SK-N-SH (cell line): ENCODE measurements at regions not wholly inside any gene's neighbourhood (a gene's known extent, or its start where the extent isn't known, plus 50 kb on each side); places are given as distances from the start of the nearest gene placed in this dataset.
A peak's percentile ranks its signal among the peaks of the same experiment; 100 is the strongest.

Experiments
- CTCF ChIA-PET: fragments of 300-600, 350-600 bp; formaldehyde crosslinking; extraction: SDS; loops from one replicate; lab custom pipeline; 2021; lab: Yijun Ruan, JAX
- POLR2A ChIA-PET: fragments of 350-600 bp; sonication (Branson Sonifier 250); formaldehyde crosslinking; extraction: SDS; loops from one replicate; lab custom pipeline; 2020; ENCODE audit warnings: antibody characterized with exemption, inconsistent platforms; lab: Yijun Ruan, JAX
- DNase-seq: peaks from one replicate; pipeline ENCODE4 v3.0.0; 2012
- H2AFZ ChIP-seq: fragments of 200-600 bp; sonication (generic); 2 replicates; pipeline ENCODE4 v1.8.1; 2016; ENCODE audit warnings: antibody characterized with exemption, mild to moderate bottlenecking, low read depth
- H3F3A ChIP-seq: fragments of 200-600 bp; sonication (generic); replicated peaks from 2 replicates; pipeline ENCODE3; 2016; ENCODE audit warnings: antibody characterized with exemption, mild to moderate bottlenecking; ENCODE audit not compliant: insufficient read depth
- H3K27ac ChIP-seq, 2 experiments: fragments of 200-500 bp in 1 of 2; fragments of 200-600 bp in 1 of 2; sonication (Bioruptor generic) in 1 of 2; sonication (generic), shearing (Covaris generic) in 1 of 2; 2 replicates each; pipeline versions ENCODE4 v1.5.1 to v1.6.1; 2014 to 2016; ENCODE audit warnings: low read depth in 2 of 2, inconsistent platforms in 1 of 2, low read length in 1 of 2, mild to moderate bottlenecking in 1 of 2, mixed read lengths in 1 of 2
- H3K27me3 ChIP-seq: fragments of 200-600 bp; sonication (generic), shearing (Covaris generic); 2 replicates; pipeline ENCODE4 v1.6.1; 2016; ENCODE audit warnings: mixed run types; ENCODE audit not compliant: insufficient read depth
- H3K36me3 ChIP-seq, 2 experiments: fragments of 200-500 bp in 1 of 2; fragments of 200-600 bp in 1 of 2; sonication (Bioruptor generic) in 1 of 2; sonication (generic) in 1 of 2; replicated peaks in 1 of 2; 2 replicates each; pipeline versions ENCODE3 to v1.5.1; 2014 to 2016; ENCODE audit warnings: low read length in 1 of 2, mild to moderate bottlenecking in 1 of 2; ENCODE audit not compliant: insufficient read depth in 2 of 2, control insufficient read depth in 1 of 2
- H3K4me1 ChIP-seq, 2 experiments: fragments of 200-500 bp in 1 of 2; fragments of 200-600 bp in 1 of 2; sonication (Bioruptor generic) in 1 of 2; sonication (generic), shearing (Covaris generic) in 1 of 2; 2 replicates each; pipeline versions ENCODE4 v1.5.1 to v1.6.1; 2014 to 2016; ENCODE audit warnings: low read depth in 1 of 2, low read length in 1 of 2, mixed run types in 1 of 2; ENCODE audit not compliant: insufficient read depth in 2 of 2, control insufficient read depth in 1 of 2
- H3K4me2 ChIP-seq: fragments of 200-600 bp; sonication (generic), shearing (Covaris generic); 2 replicates; pipeline ENCODE4 v1.6.1; 2017; ENCODE audit warnings: mixed run types
- H3K4me3 ChIP-seq, 2 experiments: fragments of 200-500 bp in 1 of 2; fragments of 200-600 bp in 1 of 2; sonication (Bioruptor generic) in 1 of 2; sonication (generic), shearing (Covaris generic) in 1 of 2; 2 replicates each; pipeline versions ENCODE4 v1.5.1 to v1.8.1; 2014 to 2016; ENCODE audit warnings: low read depth in 2 of 2, inconsistent platforms in 1 of 2, low read length in 1 of 2, mild to moderate bottlenecking in 1 of 2, mixed read lengths in 1 of 2, moderate library complexity in 1 of 2
- H3K79me2 ChIP-seq: fragments of 200-600 bp; sonication (generic); 2 replicates; pipeline ENCODE4 v1.8.1; 2017; ENCODE audit warnings: mild to moderate bottlenecking; ENCODE audit not compliant: insufficient read depth
- H3K9ac ChIP-seq: fragments of 200-600 bp; sonication (generic); 2 replicates; pipeline ENCODE4 v1.6.1; 2017; ENCODE audit warnings: mixed run types
- H3K9me2 ChIP-seq: fragments of 200-600 bp; sonication (generic); 2 replicates; pipeline ENCODE4 v1.6.1; 2017; ENCODE audit warnings: mixed run types
- H3K9me3 ChIP-seq: fragments of 200-600 bp; sonication (generic); 2 replicates; pipeline ENCODE4 v1.6.1; 2017; ENCODE audit warnings: mixed run types, mild to moderate bottlenecking, moderate library complexity
- H4K20me1 ChIP-seq: fragments of 200-600 bp; sonication (generic); 2 replicates; pipeline ENCODE4 v1.6.1; 2017; ENCODE audit warnings: mild to moderate bottlenecking, mixed run types; ENCODE audit not compliant: insufficient read depth
- CHD2 ChIP-seq: fragments of 150-350 bp; IDR thresholded peaks from 2 replicates; pipeline ENCODE4 v1.6.1; 2018; ENCODE audit warnings: low read length; ENCODE audit not compliant: partially characterized antibody
- FOSL2 ChIP-seq: IDR thresholded peaks from 2 replicates; pipeline ENCODE4 v1.4.0; 2012; ENCODE audit warnings: low read depth, mild to moderate bottlenecking, moderate library complexity, borderline replicate concordance
- FOXJ3 ChIP-seq: sonication (generic); formaldehyde crosslinking; IDR thresholded peaks from 2 replicates; pipeline ENCODE4 v1.5.1; 2020; ENCODE audit warnings: mild to moderate bottlenecking, missing genetic modification reagents
- GABPA ChIP-seq: IDR thresholded peaks from 2 replicates; pipeline ENCODE4 v1.4.0; 2012; ENCODE audit warnings: low read depth, mild to moderate bottlenecking
- IRF3 ChIP-seq: fragments of 150-350 bp; IDR thresholded peaks from 2 replicates; pipeline ENCODE4 v1.6.1; 2016; ENCODE audit warnings: mild to moderate bottlenecking, low read depth, low read length
- MXI1 ChIP-seq: IDR thresholded peaks from 2 replicates; pipeline ENCODE4 v1.6.1; 2012; ENCODE audit warnings: mild to moderate bottlenecking, low read depth, low read length, improper control_type of control experiment
- NRF1 ChIP-seq: IDR thresholded peaks from 2 replicates; pipeline ENCODE4 v1.6.1; 2012; ENCODE audit warnings: low read depth, mild to moderate bottlenecking, low read length
- PBX3 ChIP-seq: IDR thresholded peaks from 2 replicates; pipeline ENCODE4; 2012
- RAD21 ChIP-seq: IDR thresholded peaks from 2 replicates; pipeline ENCODE4 v1.6.1; 2012; ENCODE audit warnings: mild to moderate bottlenecking, low read length
- REST ChIP-seq: IDR thresholded peaks from 2 replicates; pipeline ENCODE4 v1.6.1; 2012; ENCODE audit warnings: mild to moderate bottlenecking, low read depth, low read length, moderate library complexity
- RXRA ChIP-seq: IDR thresholded peaks from 2 replicates; pipeline ENCODE4 v1.4.0; 2012; ENCODE audit warnings: low read depth, mild to moderate bottlenecking, borderline replicate concordance
- SIN3A ChIP-seq: IDR thresholded peaks from 2 replicates; pipeline ENCODE4 v1.6.1; 2012; ENCODE audit warnings: low read depth, mild to moderate bottlenecking, low read length, moderate library complexity, borderline replicate concordance
- SMC3 ChIP-seq: IDR thresholded peaks from 2 replicates; pipeline ENCODE4 v1.6.1; 2012; ENCODE audit warnings: low read depth, low read length, improper control_type of control experiment
- TCF12 ChIP-seq: IDR thresholded peaks from 2 replicates; pipeline ENCODE4 v1.4.0; 2012
- TEAD4 ChIP-seq: IDR thresholded peaks from 2 replicates; pipeline ENCODE4 v1.4.0; 2012; ENCODE audit warnings: mild to moderate bottlenecking, borderline replicate concordance; ENCODE audit not compliant: insufficient read depth
- YY1 ChIP-seq: IDR thresholded peaks from 2 replicates; pipeline ENCODE4 v1.4.0; 2012; ENCODE audit warnings: low read depth, mild to moderate bottlenecking
- WGBS: methylation state at CpG from one replicate; pipeline ENCODE4 v1.1.6; 2017; ENCODE audit warnings: low lambda C conversion rate; 5-methylcytosine and 5-hydroxymethylcytosine counted together
- TF ChIP-seq, protein P1 (sequence below): fragments of 200-600 bp; sonication (generic); IDR thresholded peaks from 2 replicates; pipeline ENCODE4 v1.6.1; 2017; ENCODE audit warnings: antibody characterized with exemption, mild to moderate bottlenecking, moderate library complexity
- TF ChIP-seq, protein P2 (sequence below): IDR thresholded peaks from 2 replicates; pipeline ENCODE4 v1.4.0; 2012; ENCODE audit warnings: low read depth

- TF ChIP-seq RAD21: peak; percentile 31
- TF ChIP-seq, protein P1, sequence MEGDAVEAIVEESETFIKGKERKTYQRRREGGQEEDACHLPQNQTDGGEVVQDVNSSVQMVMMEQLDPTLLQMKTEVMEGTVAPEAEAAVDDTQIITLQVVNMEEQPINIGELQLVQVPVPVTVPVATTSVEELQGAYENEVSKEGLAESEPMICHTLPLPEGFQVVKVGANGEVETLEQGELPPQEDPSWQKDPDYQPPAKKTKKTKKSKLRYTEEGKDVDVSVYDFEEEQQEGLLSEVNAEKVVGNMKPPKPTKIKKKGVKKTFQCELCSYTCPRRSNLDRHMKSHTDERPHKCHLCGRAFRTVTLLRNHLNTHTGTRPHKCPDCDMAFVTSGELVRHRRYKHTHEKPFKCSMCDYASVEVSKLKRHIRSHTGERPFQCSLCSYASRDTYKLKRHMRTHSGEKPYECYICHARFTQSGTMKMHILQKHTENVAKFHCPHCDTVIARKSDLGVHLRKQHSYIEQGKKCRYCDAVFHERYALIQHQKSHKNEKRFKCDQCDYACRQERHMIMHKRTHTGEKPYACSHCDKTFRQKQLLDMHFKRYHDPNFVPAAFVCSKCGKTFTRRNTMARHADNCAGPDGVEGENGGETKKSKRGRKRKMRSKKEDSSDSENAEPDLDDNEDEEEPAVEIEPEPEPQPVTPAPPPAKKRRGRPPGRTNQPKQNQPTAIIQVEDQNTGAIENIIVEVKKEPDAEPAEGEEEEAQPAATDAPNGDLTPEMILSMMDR: no peak
- no peak for TF ChIP-seq PBX3
- no peak for TF ChIP-seq NRF1
- TF ChIP-seq RXRA: no peak
Observed at GRCh38 chr10:105398202-105398601, 757.1 kb downstream of the SORCS3 start (continued).

DNA sequence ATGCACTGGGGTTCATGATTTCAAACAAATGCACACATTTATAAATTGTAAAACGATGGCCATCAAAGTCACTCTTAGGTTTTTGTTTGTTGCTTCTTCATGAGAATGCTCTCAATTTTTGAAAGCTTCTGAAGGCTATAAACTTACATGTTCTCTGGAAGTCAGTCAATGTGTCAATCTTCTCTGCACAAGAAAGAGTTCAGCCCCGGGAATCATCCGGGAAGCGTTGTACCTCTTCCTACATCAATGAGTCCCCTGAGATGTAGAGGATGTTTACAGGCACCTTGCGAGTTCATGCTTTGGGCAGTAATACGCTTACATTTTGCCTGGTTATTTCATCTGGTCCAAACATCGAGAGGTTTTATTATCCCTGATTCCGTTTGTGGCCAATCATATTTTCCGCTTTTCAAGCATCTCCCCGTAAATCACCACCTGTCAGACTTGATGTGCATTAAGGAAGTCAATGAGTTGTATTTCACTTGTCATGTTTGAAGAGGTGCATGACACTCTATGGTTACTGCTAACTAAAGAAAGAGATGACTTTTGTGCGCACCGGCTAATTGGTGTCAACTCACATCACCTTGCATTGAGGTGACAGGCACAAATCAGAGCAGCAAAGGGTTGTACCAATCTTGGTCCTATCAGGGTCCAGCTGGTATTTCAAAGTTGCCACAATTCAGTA lies 750.7 kb downstream of the SORCS3 start:
- Histone ChIP-seq H3K4me3 (no peak overlapping the region), H4K20me1 (no peaks in the 10 kb centered on the region), H3K27ac (no peak overlapping the region), H3K36me3 (no peaks in the 10 kb centered on the region), H3F3A (no peaks in the 10 kb centered on the region), H3K9ac (no peak overlapping the region), H3K4me1 (no peaks in the 10 kb centered on the region), H3K9me2 (no peaks in the 10 kb centered on the region), H2AFZ (no peak overlapping the region), H3K4me2 (no peak overlapping the region), H3K27me3 (no peaks in the 10 kb centered on the region), H3K9me3 (no peaks in the 10 kb centered on the region; the same call in 1 of the 2 replicates), H3K79me2 (no peaks in the 10 kb centered on the region)
- DNase-seq: no peak
- CTCF ChIA-PET: interaction anchor here (1.4 kb wide), 1 partner anchor 18 kb away, joined by 3 read pairs; no protein-coding TSS in a partner anchor
- WGBS: 44% methylated on average over 12 of the region's 12 CpGs
- POLR2A ChIA-PET: no interaction called here
- TF ChIP-seq FOSL2: no peak
- no peak for TF ChIP-seq RAD21
- TF ChIP-seq YY1: no peak
- TF ChIP-seq REST: no peak
- TF ChIP-seq GABPA: no peak
- TF ChIP-seq TEAD4: no peak
- TF ChIP-seq TCF12: no peak
- no peak for TF ChIP-seq CHD2
- no peak for TF ChIP-seq SIN3A
- TF ChIP-seq IRF3: no peak
- no peak for TF ChIP-seq SMC3
- no peak for TF ChIP-seq MXI1
- TF ChIP-seq, protein P2, sequence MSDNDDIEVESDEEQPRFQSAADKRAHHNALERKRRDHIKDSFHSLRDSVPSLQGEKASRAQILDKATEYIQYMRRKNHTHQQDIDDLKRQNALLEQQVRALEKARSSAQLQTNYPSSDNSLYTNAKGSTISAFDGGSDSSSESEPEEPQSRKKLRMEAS: no peak
- TF ChIP-seq FOXJ3 (CRISPR knock-in tag): no peak
